ENCODE measurements at regions not wholly inside any gene's neighbourhood (a gene's known extent, or its start where the extent isn't known, plus 50 kb on each side); places are given as distances from the start of the nearest gene placed in this dataset.

GRCh38 chr22:35170716-35171697, 86.3 kb upstream of the HMGXB4 start:
- 89% methylated on average over 11 of the region's 11 CpGs; no CpG with 5 or more reads in 1 of the 2 experiments for WGBS, 2 experiments (ENCODE audit: extremely low coverage in 1 of 2, insufficient coverage in 1 of 2, insufficient read length in 1 of 2, insufficient replicate concordance in 2 of 2, low coverage in 1 of 2, low lambda C conversion rate in 2 of 2, missing lambda C conversion rate in 1 of 2)
- peaks cover 0 to 3% (median 2%) of the 10 kb centered on the region in 4 experiments; a peak in 2 of 7 replicates for H3K4me1 ChIP-seq (replicated peaks in 1 of 4; ENCODE audit: control insufficient read depth in 3 of 4, insufficient read depth in 4 of 4, low read length in 3 of 4)
- CTCF ChIA-PET (ENCODE audit: partially characterized antibody): interaction anchor here (1.3 to 1.5 kb wide), 4 partner anchors 13 to 60 kb away, joined by 3 to 5 read pairs (median 4); no protein-coding TSS in a partner anchor

More at GRCh38 chr22:35170716-35171697, 86.3 kb upstream of the HMGXB4 start:
- Histone ChIP-seq H3K36me3 (ENCODE audit: control insufficient read depth in 2 of 4, insufficient read depth in 4 of 4, low read length in 3 of 4) (no peaks in the 10 kb centered on the region), H3K18ac (ENCODE audit: extremely low read depth, low read length) (no peak overlapping the region), H3K79me2 (ENCODE audit: control insufficient read depth in 1 of 2, insufficient read depth in 2 of 2, low read length in 2 of 2) (no peaks in the 10 kb centered on the region), H3K4me2 (ENCODE audit: insufficient read depth in 1 of 2, low read depth in 2 of 2, low read length in 2 of 2) (no peak overlapping the region), H4K20me1 (replicated peaks in 1 of 2; ENCODE audit: control insufficient read depth in 1 of 2, insufficient read depth in 2 of 2, low read length in 2 of 2) (no peaks in the 10 kb centered on the region), H3K9me3 (ENCODE audit: insufficient read depth in 2 of 2, low read depth in 1 of 2, low read length in 1 of 2) (peaks cover 0 to 3% of the 10 kb centered on the region in 2 experiments; a peak in 2 of 4 replicates), H4K8ac (ENCODE audit: extremely low read depth, insufficient read depth, low read length) (no peak overlapping the region), H2BK15ac (ENCODE audit: low read length) (no peak overlapping the region), H4K5ac (ENCODE audit: insufficient read length, low read depth, low read length) (no peak overlapping the region), H3K23me2 (ENCODE audit: low read depth, low read length) (no peaks in the 10 kb centered on the region; the same call in 1 of the 2 replicates), H2BK5ac (ENCODE audit: low read depth, low read length) (no peak overlapping the region), H3K27ac (ENCODE audit: low read depth, low read length) (no peak overlapping the region), H2BK20ac (ENCODE audit: low read length) (no peak overlapping the region), H2AFZ (ENCODE audit: low read length) (no peak overlapping the region), H3K79me1 (ENCODE audit: low read depth, low read length) (no peaks in the 10 kb centered on the region), H2BK12ac (ENCODE audit: low read depth, low read length) (no peak overlapping the region), H4K91ac (replicated peaks; ENCODE audit: insufficient read length, low read length) (no peak overlapping the region), H3K4me3 (ENCODE audit: extremely low read depth in 1 of 4, insufficient read depth in 2 of 4, low read depth in 3 of 4, low read length in 4 of 4) (no peak overlapping the region), H3K27me3 (replicated peaks in 1 of 4; ENCODE audit: control insufficient read depth in 3 of 4, extremely low read depth in 1 of 4, insufficient read depth in 3 of 4, low read length in 3 of 4) (no peaks in the 10 kb centered on the region), H3K56ac (replicated peaks; ENCODE audit: insufficient read length, low read depth, low read length) (no peak overlapping the region), H2BK120ac (replicated peaks; ENCODE audit: low read depth, low read length) (no peak overlapping the region), H2AK5ac (ENCODE audit: low read depth, low read length) (no peak overlapping the region), H3K14ac (ENCODE audit: insufficient read length) (no peak overlapping the region), H3K9ac (replicated peaks in 1 of 4; ENCODE audit: extremely low read depth in 1 of 4, low read depth in 3 of 4, low read length in 3 of 4) (no peak overlapping the region), H3K4ac (replicated peaks; ENCODE audit: insufficient read length, low read depth, low read length) (no peak overlapping the region), H3K23ac (ENCODE audit: insufficient read length) (no peak overlapping the region)
- TF ChIP-seq, protein P1, sequence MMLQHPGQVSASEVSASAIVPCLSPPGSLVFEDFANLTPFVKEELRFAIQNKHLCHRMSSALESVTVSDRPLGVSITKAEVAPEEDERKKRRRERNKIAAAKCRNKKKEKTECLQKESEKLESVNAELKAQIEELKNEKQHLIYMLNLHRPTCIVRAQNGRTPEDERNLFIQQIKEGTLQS (IDR thresholded peaks at IDR 0.05; ENCODE audit: insufficient read depth, low read depth, low read length): no peak
- TF ChIP-seq TAF1 (IDR thresholded peaks at IDR 0.05; ENCODE audit: low read depth, low read length) (no peak), CBX5 (IDR thresholded peaks at IDR 0.05; ENCODE audit: low read depth, low read length) (no peak)
- no peak for FAIRE-seq
- POLR2A ChIA-PET (ENCODE audit: partially characterized antibody): no interaction called here
- DNase-seq (ENCODE audit: low read depth in 1 of 2, low spot score in 2 of 2): no peak

All from H1 (cell line).